Activated T-cell treated with anti-CD3 and anti-CD28 coated beads, Interleukin-2, amount 50 U/mL, for 4 hours (primary cell): ENCODE measurements at regions not wholly inside any gene's neighbourhood (a gene's known extent, or its start where the extent isn't known, plus 50 kb on each side); places are given as distances from the start of the nearest gene placed in this dataset.
"Not testable (repeated sequence)": the region's sequence is repeated elsewhere in the genome, so short reads cannot be mapped to it uniquely, and the experiment has no call there.

Experiments used
- ATAC-seq, 2 donors: fragments of 200-7000 bp; cut with Tn5 transposase; one replicate each; pipeline ENCODE4 v1.10.0; 2021
- DNase-seq: peaks from one replicate; pipeline ENCODE4 v3.0.0-alpha.2; 2020
- H3K27me3 Mint-ChIP-seq: one replicate; pipeline ENCODE4 v1.8.0; 2021; ENCODE audit warnings: low read depth, mixed read lengths
- H3K36me3 Mint-ChIP-seq: one replicate; pipeline ENCODE4 v1.8.0; 2022; ENCODE audit warnings: mixed read lengths; ENCODE audit not compliant: insufficient read depth
- H3K4me1 Mint-ChIP-seq: one replicate; pipeline ENCODE4 v1.8.0; 2021; ENCODE audit warnings: low read depth, mixed read lengths
- H3K4me3 Mint-ChIP-seq: one replicate; pipeline ENCODE4 v1.8.0; 2021; ENCODE audit warnings: mild to moderate bottlenecking, moderate library complexity, mixed read lengths
- H3K9me3 Mint-ChIP-seq: one replicate; pipeline ENCODE4 v1.8.0; 2021; ENCODE audit warnings: mixed read lengths

DNA sequence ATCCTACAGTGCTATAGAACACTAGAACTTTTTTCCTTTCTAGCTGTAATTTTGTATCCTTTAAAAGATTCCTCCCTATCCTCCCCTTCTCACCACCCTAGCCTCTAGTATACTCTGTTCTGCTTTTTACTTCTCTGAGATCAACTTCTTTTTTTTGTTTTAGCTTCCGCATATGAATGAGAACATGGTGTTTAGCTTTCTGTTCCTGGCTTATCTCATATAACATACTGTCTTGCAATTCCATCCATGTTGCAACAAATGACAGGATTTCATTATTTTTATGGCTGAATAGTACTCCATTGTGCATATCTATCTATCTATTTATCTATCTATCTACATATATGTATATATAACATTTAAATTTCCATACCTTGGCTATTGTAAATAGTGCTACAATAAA, 126.0 kb upstream of the MAN2A1 start:
- no peaks in the 10 kb centered on the region for H3K9me3 Mint-ChIP-seq
- H3K27me3 Mint-ChIP-seq, result peaks cover 2% of the 10 kb centered on the region
- no peak for ATAC-seq
- no peak overlapping the region for H3K4me3 Mint-ChIP-seq
- peaks cover 3% of the 10 kb centered on the region for H3K4me1 Mint-ChIP-seq
- H3K36me3 Mint-ChIP-seq, result no peaks in the 10 kb centered on the region
- no peak for DNase-seq

DNA sequence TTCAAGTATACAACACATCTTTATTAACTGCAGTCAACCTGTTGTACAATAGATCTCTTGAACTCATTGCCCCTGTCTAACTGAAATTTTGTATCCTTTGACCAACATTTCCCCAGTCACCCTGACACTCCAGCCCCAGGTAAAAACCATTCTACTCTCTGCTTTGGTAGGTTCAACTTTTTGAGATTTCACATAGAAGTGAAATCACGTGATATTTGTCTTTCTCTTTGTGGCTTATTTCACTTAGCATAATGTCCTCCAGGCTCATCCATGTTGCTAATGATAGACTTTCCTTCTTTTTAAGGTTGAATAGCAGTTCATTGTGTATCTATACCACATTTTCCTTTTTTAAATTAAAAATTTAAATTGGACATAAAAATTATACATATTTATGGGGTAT, 126.5 kb upstream of the MAN2A1 start:
- H3K4me3 Mint-ChIP-seq, result no peak overlapping the region
- H3K4me1 Mint-ChIP-seq, result peaks cover 9% of the 10 kb centered on the region
- peaks cover 2% of the 10 kb centered on the region for H3K27me3 Mint-ChIP-seq

DNA sequence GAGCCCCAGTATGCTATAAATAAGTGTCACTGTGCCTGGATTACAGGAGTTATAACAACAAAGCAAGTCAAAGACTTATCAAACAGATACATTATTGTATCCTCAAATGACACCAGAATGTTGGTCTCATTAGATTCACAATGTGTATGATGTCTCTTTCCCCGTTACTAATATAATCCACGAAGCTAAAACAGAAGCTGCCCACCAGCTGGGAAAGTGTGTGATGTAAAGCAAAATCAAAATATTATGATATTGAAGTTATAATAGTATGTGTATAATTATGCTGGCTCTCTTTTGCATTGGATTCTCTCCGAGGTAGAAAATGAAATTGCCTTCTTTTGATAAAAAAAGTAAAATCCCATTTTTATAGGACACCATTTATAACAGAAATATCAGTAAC, 127.3 kb upstream of the MAN2A1 start:
- Mint-ChIP-seq H3K9me3 (no peaks in the 10 kb centered on the region), H3K4me1 (peaks cover 11% of the 10 kb centered on the region), H3K4me3 (no peak overlapping the region), H3K27me3 (peaks cover 2% of the 10 kb centered on the region), H3K36me3 (no peaks in the 10 kb centered on the region)
- DNase-seq (no peak), ATAC-seq (no peak)

More for the DNA sequence above, 126.5 kb upstream of the MAN2A1 start:
- H3K9me3 Mint-ChIP-seq, result no peaks in the 10 kb centered on the region
- H3K36me3 Mint-ChIP-seq, result no peaks in the 10 kb centered on the region
- ATAC-seq (no peak), DNase-seq (no peak)

DNA sequence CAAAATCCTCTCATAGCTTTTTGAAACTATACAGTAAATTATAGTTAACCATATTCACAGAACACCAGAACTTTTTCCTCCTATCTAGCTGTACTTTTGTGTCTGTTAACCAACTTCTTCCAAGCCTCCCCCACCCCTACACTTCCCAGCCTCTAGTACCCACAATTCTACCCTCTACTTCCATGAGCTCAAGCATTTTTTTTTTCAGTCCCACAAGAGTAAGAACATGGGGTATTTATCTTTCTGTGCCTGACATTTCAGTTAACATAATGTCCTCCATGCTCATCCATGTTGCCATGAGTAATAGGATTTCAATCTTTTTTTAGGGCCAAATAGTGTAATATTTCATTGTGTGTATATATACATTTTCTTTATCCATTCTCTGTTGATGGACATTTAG, 128.3 kb upstream of the MAN2A1 start:
- Mint-ChIP-seq H3K9me3 (no peaks in the 10 kb centered on the region), H3K27me3 (peaks cover 2% of the 10 kb centered on the region), H3K4me1 (peaks cover 11% of the 10 kb centered on the region), H3K36me3 (no peaks in the 10 kb centered on the region), H3K4me3 (no peak overlapping the region)
- DNase-seq (no peak), ATAC-seq (no peak)

DNA sequence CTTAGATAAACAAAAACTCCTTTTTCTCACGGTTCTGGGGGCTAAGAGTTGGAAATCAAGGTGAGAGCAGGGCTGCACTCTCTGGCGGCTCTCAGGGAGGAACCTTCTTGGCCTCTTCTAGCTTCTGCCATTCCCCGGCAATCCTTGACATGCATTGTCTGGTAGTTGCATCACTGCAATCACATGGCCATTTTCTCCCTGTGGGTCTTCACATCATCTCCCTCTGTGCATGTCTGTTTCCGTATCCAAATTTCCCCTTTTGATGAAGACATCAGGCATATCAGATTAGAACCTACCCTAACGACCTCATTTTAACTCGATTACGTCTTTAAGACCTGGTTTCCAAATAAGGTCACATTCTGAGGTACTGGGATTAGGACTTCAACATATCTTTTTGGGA, 129.2 kb upstream of the MAN2A1 start:
- H3K9me3 Mint-ChIP-seq, result no peaks in the 10 kb centered on the region
- no peak for ATAC-seq
- H3K4me1 Mint-ChIP-seq, result peaks cover 11% of the 10 kb centered on the region
- DNase-seq, result no peak
- no peaks in the 10 kb centered on the region for H3K36me3 Mint-ChIP-seq
- peaks cover 2% of the 10 kb centered on the region for H3K27me3 Mint-ChIP-seq
- no peak overlapping the region for H3K4me3 Mint-ChIP-seq

DNA sequence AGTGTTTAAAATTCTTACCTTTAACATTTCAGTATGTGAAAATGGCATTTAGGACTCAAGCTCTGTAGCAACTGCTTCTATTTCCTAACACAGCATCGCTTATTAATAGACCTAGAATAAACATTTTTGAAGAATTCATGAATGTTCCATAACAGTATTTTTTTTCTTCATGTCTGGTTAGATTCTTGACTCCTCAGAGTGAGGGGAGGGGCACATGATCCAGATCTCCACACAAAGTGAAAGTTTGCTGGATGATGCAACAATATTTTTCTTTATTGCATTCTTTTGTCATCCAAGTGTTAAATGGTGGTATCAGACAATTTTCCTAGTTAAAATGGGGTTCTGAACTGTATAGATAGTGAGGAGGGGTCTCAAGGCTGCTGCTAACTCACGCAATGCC, 130.8 kb upstream of the MAN2A1 start:
- H3K4me1 Mint-ChIP-seq, result peaks cover 11% of the 10 kb centered on the region
- no peak for DNase-seq
- H3K36me3 Mint-ChIP-seq, result no peaks in the 10 kb centered on the region
- H3K9me3 Mint-ChIP-seq, result no peaks in the 10 kb centered on the region
- no peak overlapping the region for H3K4me3 Mint-ChIP-seq
- no peaks in the 10 kb centered on the region for H3K27me3 Mint-ChIP-seq
- no peak for ATAC-seq

DNA sequence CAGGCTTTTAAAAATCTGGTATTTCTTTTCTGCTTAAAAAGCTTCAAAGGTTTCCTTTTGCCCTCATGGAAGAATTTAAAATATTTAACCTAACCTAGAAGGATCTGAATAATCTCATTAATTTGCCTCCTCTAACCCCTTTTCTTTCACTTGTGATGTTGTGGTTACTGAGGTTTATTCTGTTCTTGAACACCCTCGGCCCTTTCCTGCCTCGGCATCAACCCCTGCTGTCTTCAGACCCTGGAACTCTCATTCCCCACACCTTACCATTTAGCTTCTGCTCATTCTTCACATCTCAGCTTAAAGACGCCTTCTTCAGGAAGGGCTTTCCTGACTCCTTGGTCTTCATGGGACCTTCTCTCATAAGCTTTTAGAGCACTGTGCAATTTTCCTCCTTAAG, 131.4 kb upstream of the MAN2A1 start:
- H3K4me1 Mint-ChIP-seq, result peaks cover 11% of the 10 kb centered on the region
- no peak for DNase-seq
- H3K9me3 Mint-ChIP-seq, result peaks cover 6% of the 10 kb centered on the region
- no peaks in the 10 kb centered on the region for H3K36me3 Mint-ChIP-seq
- peaks cover 3% of the 10 kb centered on the region for H3K27me3 Mint-ChIP-seq
- H3K4me3 Mint-ChIP-seq, result no peak overlapping the region
- no peak for ATAC-seq

DNA sequence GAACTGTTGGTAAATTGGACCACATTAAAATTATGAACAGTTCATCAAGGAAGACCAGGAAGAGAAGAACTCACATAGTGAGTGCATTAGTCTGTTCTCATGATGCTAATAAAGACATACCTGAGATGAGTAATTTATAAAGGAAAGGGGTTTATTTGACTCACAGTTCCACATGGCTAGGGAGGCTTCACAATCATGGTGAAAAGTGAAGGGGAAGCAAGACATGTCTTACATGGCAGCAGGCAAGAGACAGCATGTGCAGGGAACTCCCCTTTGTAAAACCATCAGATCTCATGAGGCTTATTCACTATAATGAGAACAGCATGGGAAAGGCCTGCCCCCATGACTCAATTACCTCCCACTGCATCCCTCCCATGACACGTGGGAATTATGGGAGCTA, 135.9 kb upstream of the MAN2A1 start:
- Mint-ChIP-seq H3K4me1 (peaks cover 8% of the 10 kb centered on the region), H3K27me3 (peaks cover 6% of the 10 kb centered on the region), H3K9me3 (peaks cover 15% of the 10 kb centered on the region), H3K36me3 (peaks cover 2% of the 10 kb centered on the region), H3K4me3 (no peak overlapping the region)
- ATAC-seq, result no peak
- DNase-seq, result no peak

DNA sequence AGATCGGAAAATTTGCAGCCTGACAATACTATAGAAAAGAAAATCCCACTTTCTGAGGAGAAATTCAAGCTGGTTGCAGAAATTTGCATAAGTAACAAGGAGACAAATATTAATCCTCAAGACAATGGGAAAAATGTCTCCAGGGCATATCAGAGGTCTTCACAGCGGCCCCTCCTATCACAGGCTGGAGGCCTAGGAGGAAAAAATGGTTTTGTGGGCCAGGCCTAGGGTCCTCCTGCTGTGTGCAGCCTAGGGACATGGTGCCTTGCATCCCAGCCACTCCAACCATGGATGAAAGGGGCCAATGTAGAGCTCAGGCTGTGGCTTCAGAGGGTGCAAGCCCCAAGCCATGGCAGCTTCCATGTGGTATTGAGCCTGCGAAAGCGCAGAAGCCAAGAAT, 138.5 kb upstream of the MAN2A1 start:
- H3K4me3 Mint-ChIP-seq, ATAC-seq, DNase-seq, H3K36me3 Mint-ChIP-seq, H3K27me3 Mint-ChIP-seq, H3K4me1 Mint-ChIP-seq: not testable (repeated sequence)
- H3K9me3 Mint-ChIP-seq, result peaks cover 15% of the 10 kb centered on the region

DNA sequence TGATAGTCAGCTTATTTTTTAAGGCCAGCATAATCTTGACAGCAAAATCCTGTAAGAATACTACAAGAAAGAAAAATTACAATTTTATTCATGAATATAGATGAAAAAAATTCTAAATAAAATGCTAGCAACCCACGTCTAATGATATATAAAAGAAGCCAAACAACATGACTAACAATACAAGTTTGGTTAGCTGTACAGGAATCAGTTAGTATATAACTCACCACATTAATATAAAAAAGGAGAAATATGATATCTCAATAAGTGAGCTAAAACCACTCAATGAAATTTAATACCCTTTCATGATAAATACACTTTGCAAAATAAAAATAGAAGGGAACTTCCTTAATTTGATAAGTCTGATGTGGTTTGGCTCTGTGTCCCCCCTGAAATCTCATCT, 139.7 kb upstream of the MAN2A1 start:
- DNase-seq, result no peak
- Mint-ChIP-seq H3K4me3 (no peak overlapping the region), H3K36me3 (peaks cover 2% of the 10 kb centered on the region), H3K9me3 (peaks cover 15% of the 10 kb centered on the region), H3K27me3 (peaks cover 6% of the 10 kb centered on the region), H3K4me1 (no peaks in the 10 kb centered on the region)
- no peak for ATAC-seq

DNA sequence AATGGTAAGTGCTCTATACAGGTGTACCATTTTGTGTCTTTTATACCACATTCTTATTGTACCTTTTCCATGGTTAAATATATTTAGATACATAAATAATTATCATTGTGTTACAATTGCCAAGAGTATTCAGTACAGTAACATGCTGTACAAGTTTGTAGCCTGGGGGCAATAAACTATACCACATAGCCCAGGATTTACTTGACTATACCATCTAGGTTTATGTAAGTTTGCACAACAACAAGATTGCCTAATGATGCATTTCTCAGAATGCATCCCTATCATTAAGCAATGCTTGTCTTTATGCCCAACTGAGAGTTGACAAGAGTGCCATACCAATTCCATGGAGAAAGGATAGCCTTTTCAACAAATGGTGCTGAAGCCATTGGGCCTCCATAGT, 136.7 kb upstream of the PJA2 start:
- DNase-seq, result no peak
- ATAC-seq, result no peak
- Mint-ChIP-seq H3K9me3 (peaks cover 8% of the 10 kb centered on the region), H3K27me3 (peaks cover 3% of the 10 kb centered on the region), H3K4me1 (no peaks in the 10 kb centered on the region), H3K36me3 (peaks cover 2% of the 10 kb centered on the region), H3K4me3 (no peak overlapping the region)

DNA sequence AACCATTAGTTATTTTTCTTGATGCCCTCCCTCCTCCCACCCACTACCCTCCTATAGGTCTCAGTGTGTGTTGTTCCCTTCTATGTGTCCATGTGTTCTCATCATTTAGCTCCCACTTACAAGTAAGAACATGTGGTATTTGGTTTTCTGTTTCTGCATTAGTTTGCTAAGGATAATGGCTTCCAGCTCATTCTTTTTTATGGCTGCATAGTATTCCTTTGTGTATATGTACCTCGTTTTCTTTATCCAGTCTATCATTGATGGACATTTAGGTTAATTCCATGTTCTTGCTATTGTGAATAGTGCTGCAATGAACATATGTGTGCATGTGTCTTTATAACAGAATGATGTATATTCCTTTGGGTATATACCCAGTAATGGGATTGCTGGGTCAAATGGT, 135.1 kb upstream of the PJA2 start:
- not testable (repeated sequence) for H3K36me3 Mint-ChIP-seq, ATAC-seq

DNA sequence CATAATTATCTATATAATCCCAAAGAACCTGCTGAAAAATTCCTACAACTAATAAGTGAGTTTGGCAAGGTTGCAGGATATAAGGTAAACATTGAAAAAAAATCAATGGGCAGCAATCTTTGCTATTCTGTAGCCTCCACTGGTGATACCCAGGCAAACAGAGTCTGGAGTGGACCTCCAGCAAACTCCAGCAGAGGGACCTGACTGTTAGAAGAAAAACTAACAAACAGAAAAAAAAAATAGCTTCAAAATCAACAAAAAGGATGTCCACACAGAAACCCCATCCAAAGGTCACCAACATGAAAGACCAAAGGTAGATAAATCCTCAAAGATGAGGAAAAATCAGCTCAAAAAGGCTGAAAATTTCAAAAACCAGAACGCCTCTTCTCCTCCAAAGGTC, 128.9 kb upstream of the PJA2 start:
- not testable (repeated sequence) for ATAC-seq, H3K4me3 Mint-ChIP-seq, DNase-seq, H3K36me3 Mint-ChIP-seq, H3K4me1 Mint-ChIP-seq
- Mint-ChIP-seq H3K27me3 (peaks cover 13% of the 10 kb centered on the region), H3K9me3 (peaks cover 11% of the 10 kb centered on the region)

More for the DNA sequence above, 135.1 kb upstream of the PJA2 start:
- not testable (repeated sequence) for DNase-seq, H3K4me1 Mint-ChIP-seq, H3K4me3 Mint-ChIP-seq, H3K9me3 Mint-ChIP-seq, H3K27me3 Mint-ChIP-seq

DNA sequence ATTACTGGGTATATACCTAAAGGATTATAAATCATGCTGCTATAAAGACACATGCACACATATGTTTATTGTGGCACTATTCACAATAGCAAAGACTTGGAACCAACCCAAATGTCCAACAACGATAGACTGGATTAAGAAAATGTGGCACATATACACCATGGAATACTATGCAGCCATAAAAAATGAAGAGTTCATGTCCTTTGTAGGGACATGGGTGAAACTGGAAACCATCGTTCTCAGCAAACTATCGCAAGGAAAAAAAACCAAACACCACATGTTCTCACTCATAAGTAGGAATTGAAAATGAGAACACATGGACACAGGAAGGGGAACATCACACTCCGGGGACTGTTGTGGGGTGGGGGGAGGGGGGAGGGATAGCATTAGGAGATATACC, 125.3 kb upstream of the PJA2 start:
- H3K36me3 Mint-ChIP-seq, DNase-seq, ATAC-seq, H3K4me3 Mint-ChIP-seq, H3K9me3 Mint-ChIP-seq, H3K4me1 Mint-ChIP-seq: not testable (repeated sequence)
- peaks cover 12% of the 10 kb centered on the region for H3K27me3 Mint-ChIP-seq

DNA sequence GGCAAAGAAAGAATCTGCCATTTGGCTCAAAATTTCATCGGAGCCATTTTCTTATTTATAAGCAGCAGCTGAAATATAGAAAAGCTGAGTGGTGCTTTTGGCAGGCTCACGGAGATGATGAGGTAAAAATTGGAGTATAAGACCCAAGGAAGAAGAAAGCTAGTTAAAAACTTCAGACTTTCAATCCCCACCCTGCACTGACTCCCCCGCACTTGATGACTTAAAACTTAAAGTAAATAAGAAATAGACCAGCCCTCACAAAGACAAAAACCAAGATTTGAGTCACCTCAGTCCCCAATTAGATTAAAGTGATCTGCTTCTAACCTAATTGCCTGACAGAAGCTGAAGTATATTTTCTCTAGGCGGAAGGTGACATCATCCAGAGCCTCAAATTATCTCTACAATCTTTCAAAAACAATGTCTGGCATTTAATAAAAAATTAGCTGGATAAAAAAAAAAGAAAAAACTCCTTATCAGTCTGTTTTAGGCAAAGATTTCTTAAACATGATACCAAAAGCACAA, 124.0 kb upstream of the PJA2 start:
- no peak overlapping the region for H3K4me3 Mint-ChIP-seq
- no peaks in the 10 kb centered on the region for H3K9me3 Mint-ChIP-seq
- H3K27me3 Mint-ChIP-seq, result peaks cover 12% of the 10 kb centered on the region
- DNase-seq, result no peak
- no peak for ATAC-seq
- H3K4me1 Mint-ChIP-seq, result no peaks in the 10 kb centered on the region
- H3K36me3 Mint-ChIP-seq, result no peaks in the 10 kb centered on the region

DNA sequence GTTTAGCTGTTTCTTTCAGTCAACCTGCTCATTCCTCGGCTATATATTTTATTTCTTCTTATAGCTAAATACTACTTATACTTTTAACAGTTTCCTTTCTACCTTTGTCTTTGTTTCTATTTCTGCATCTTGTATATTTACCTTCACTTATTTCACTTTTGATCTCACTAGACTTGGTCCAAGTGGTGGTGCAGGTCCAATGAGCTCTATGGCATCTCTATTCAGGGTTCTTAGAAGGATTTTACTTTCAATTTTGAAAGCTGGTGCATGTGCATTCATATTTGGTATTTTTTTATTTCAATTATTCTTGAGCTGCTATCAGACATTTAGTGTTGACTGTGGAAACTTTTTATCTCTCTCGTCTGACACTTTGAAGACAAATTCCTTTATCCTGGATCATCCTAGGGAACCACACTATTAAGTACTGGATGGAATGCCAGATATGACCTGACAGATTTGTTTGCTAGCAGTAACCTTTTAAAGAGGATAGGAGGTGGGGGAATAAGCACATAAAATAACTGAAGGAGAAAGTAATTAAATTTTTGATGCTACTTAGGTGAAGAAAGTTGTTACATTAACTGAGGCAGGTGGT, 123.1 kb upstream of the PJA2 start:
- H3K9me3 Mint-ChIP-seq, result no peaks in the 10 kb centered on the region
- H3K27me3 Mint-ChIP-seq, result peaks cover 12% of the 10 kb centered on the region
- no peaks in the 10 kb centered on the region for H3K36me3 Mint-ChIP-seq
- ATAC-seq (no peak), DNase-seq (no peak)
- no peak overlapping the region for H3K4me3 Mint-ChIP-seq
- no peaks in the 10 kb centered on the region for H3K4me1 Mint-ChIP-seq
